HG02981 (cell line): ENCODE measurements at regions not wholly inside any gene's neighbourhood (a gene's known extent, or its start where the extent isn't known, plus 50 kb on each side); places are given as distances from the start of the nearest gene placed in this dataset.
"Not testable (repeated sequence)": the region's sequence is repeated elsewhere in the genome, so short reads cannot be mapped to it uniquely, and the experiment has no call there.

Experiments
- ATAC-seq: cut with Tn5 transposase; IDR thresholded peaks from one replicate; pipeline ENCODE4 v1.9.1; 2021; ENCODE audit warnings: mild to moderate bottlenecking, moderate library complexity; ENCODE audit not compliant: unreplicated experiment

- ATAC-seq, result not testable (repeated sequence)
These were observed 75.3 kb upstream of the OR4F16 start for GRCh38 chr1:761791-762190.

- ATAC-seq, result not testable (repeated sequence)
These were observed 85.0 kb upstream of the OR4F16 start for GRCh38 chr1:771449-771848.

GRCh38 chr1:777480-778180, 91.2 kb upstream of the OR4F16 start:
- ATAC-seq, result not testable (repeated sequence)

GRCh38 chr1:778451-779278, 92.2 kb upstream of the OR4F16 start:
- ATAC-seq, result peak; percentile 100

GRCh38 chr1:779621-780020, 93.2 kb upstream of the OR4F16 start:
- ATAC-seq, result not testable (repeated sequence)

GRCh38 chr1:788835-789234, 102.4 kb upstream of the OR4F16 start:
- ATAC-seq, result no peak

- ATAC-seq, result not testable (repeated sequence)
These were observed 103.2 kb upstream of the OR4F16 start for GRCh38 chr1:789606-790005.

GRCh38 chr1:790388-790930, 104.0 kb upstream of the OR4F16 start:
- not testable (repeated sequence) for ATAC-seq

- ATAC-seq, result not testable (repeated sequence)
These were observed 107.9 kb upstream of the OR4F16 start for GRCh38 chr1:794310-794709.

- ATAC-seq, result not testable (repeated sequence)
These were observed 108.6 kb upstream of the OR4F16 start for GRCh38 chr1:794918-795584.

GRCh38 chr1:797649-798048, 111.2 kb upstream of the OR4F16 start:
- ATAC-seq, result not testable (repeated sequence)

GRCh38 chr1:800397-800796, 113.9 kb upstream of the OR4F16 start:
- not testable (repeated sequence) for ATAC-seq

GRCh38 chr1:804378-805115, 118.1 kb upstream of the OR4F16 start:
- peak; percentile 77 for ATAC-seq

GRCh38 chr1:805310-805709, 118.4 kb upstream of the SAMD11 start:
- not testable (repeated sequence) for ATAC-seq

- ATAC-seq, result not testable (repeated sequence)
These were observed 116.7 kb upstream of the SAMD11 start for GRCh38 chr1:807066-807465.

- ATAC-seq, result not testable (repeated sequence)
These were observed 115.9 kb upstream of the SAMD11 start for GRCh38 chr1:807699-808390.

- not testable (repeated sequence) for ATAC-seq
These were observed 112.8 kb upstream of the SAMD11 start for GRCh38 chr1:810949-811348.

- not testable (repeated sequence) for ATAC-seq
These were observed 111.1 kb upstream of the SAMD11 start for GRCh38 chr1:812535-813127.

- ATAC-seq, result not testable (repeated sequence)
These were observed 109.2 kb upstream of the SAMD11 start for GRCh38 chr1:814543-814942.
